Activated naive CD4-positive, alpha-beta T cell treated with anti-CD3 and anti-CD28 coated beads for 36 hours (primary cell): ENCODE measurements at regions not wholly inside any gene's neighbourhood (a gene's known extent, or its start where the extent isn't known, plus 50 kb on each side); places are given as distances from the start of the nearest gene placed in this dataset.

Experiments
- CTCF ChIA-PET: fragments of 350-600 bp; sonication (Branson Sonifier 250); formaldehyde crosslinking; loops from one replicate; lab custom pipeline; 2021; ENCODE audit warnings: antibody characterized with exemption; lab: Charles Lee
- DNase-seq: peaks from one replicate; pipeline ENCODE4 v3.0.0-alpha.2; 2020
- H3K27ac Mint-ChIP-seq: one replicate; pipeline ENCODE4 v1.8.0; 2021; ENCODE audit warnings: mild to moderate bottlenecking, mixed read lengths
- H3K27me3 Mint-ChIP-seq: one replicate; pipeline ENCODE4 v1.8.0; 2021; ENCODE audit warnings: low read depth, mixed read lengths
- H3K36me3 Mint-ChIP-seq: one replicate; pipeline ENCODE4 v1.8.0; 2021; ENCODE audit warnings: low read depth, mixed read lengths
- H3K4me1 Mint-ChIP-seq: one replicate; pipeline ENCODE4 v1.8.0; 2021; ENCODE audit warnings: low read depth, mixed read lengths
- H3K4me3 Mint-ChIP-seq: one replicate; pipeline ENCODE4 v1.8.0; 2021; ENCODE audit warnings: mild to moderate bottlenecking, moderate library complexity, mixed read lengths
- H3K9me3 Mint-ChIP-seq: one replicate; pipeline ENCODE4 v1.8.0; 2021; ENCODE audit warnings: mixed read lengths
- intact Hi-C: fragments of 100-400 bp; cut with micrococcal nuclease; formaldehyde crosslinking; loops from one replicate; pipeline ENCODE4 v1.15.1; 2023

- H3K27me3 Mint-ChIP-seq = no peaks in the 10 kb centered on the region
- intact Hi-C loops = no loop called here
- no peaks in the 10 kb centered on the region for H3K9me3 Mint-ChIP-seq
- H3K4me3 Mint-ChIP-seq = no peak overlapping the region
- DNase-seq = no peak
- peaks cover 1% of the 10 kb centered on the region for H3K36me3 Mint-ChIP-seq
- peaks cover 21% of the 10 kb centered on the region for H3K4me1 Mint-ChIP-seq
- CTCF ChIA-PET = interaction anchor here (1.6 kb wide), 1 partner anchor 30 kb away, joined by 3 read pairs; no protein-coding TSS in a partner anchor
- no peak overlapping the region for H3K27ac Mint-ChIP-seq
Observed at GRCh38 chr12:32030676-32031075, 71.5 kb downstream of the RESF1 start.

- H3K27me3 Mint-ChIP-seq = no peaks in the 10 kb centered on the region
- no peak overlapping the region for H3K4me3 Mint-ChIP-seq
- peaks cover 17% of the 10 kb centered on the region for H3K4me1 Mint-ChIP-seq
- H3K27ac Mint-ChIP-seq = no peak overlapping the region
- CTCF ChIA-PET = interaction anchor here (1.6 kb wide), 1 partner anchor 29 kb away, joined by 3 read pairs; no protein-coding TSS in a partner anchor
- H3K9me3 Mint-ChIP-seq = no peaks in the 10 kb centered on the region
- peaks cover 1% of the 10 kb centered on the region for H3K36me3 Mint-ChIP-seq
- DNase-seq = no peak
- intact Hi-C loops = no loop called here
Observed at GRCh38 chr12:32031109-32031508, 71.9 kb downstream of the RESF1 start.

GRCh38 chr12:32032205-32032810 lies 73.1 kb downstream of the RESF1 start:
- H3K4me3 Mint-ChIP-seq = no peak overlapping the region
- no peak overlapping the region for H3K27ac Mint-ChIP-seq
- H3K9me3 Mint-ChIP-seq = no peaks in the 10 kb centered on the region
- DNase-seq = no peak
- intact Hi-C loops = no loop called here
- CTCF ChIA-PET = interaction anchor here (1.3 to 1.6 kb wide), 2 partner anchors 28 to 72 kb away, joined by 3 read pairs; no protein-coding TSS in a partner anchor
- peaks cover 1% of the 10 kb centered on the region for H3K36me3 Mint-ChIP-seq
- no peaks in the 10 kb centered on the region for H3K27me3 Mint-ChIP-seq
- peaks cover 7% of the 10 kb centered on the region for H3K4me1 Mint-ChIP-seq

- CTCF ChIA-PET = no interaction called here
Observed at GRCh38 chr12:32033406-32033805, 73.2 kb upstream of the BICD1 start.

GRCh38 chr12:32034045-32034444 lies 72.6 kb upstream of the BICD1 start:
- CTCF ChIA-PET = interaction anchor here (1.0 kb wide), 1 partner anchor 10 kb away, joined by 3 read pairs; no protein-coding TSS in a partner anchor
- Mint-ChIP-seq H3K4me1 (peaks cover 4% of the 10 kb centered on the region), H3K27ac (peak overlapping the region; percentile 14), H3K9me3 (no peaks in the 10 kb centered on the region), H3K4me3 (no peak overlapping the region), H3K36me3 (no peaks in the 10 kb centered on the region), H3K27me3 (no peaks in the 10 kb centered on the region)
- no peak for DNase-seq
- intact Hi-C loops = no loop called here

More at GRCh38 chr12:32033406-32033805, 73.2 kb upstream of the BICD1 start:
- H3K27ac Mint-ChIP-seq = no peak overlapping the region
- H3K4me3 Mint-ChIP-seq = no peak overlapping the region
- intact Hi-C loops = no loop called here
- no peaks in the 10 kb centered on the region for H3K9me3 Mint-ChIP-seq
- peaks cover 4% of the 10 kb centered on the region for H3K4me1 Mint-ChIP-seq
- no peaks in the 10 kb centered on the region for H3K36me3 Mint-ChIP-seq
- no peak for DNase-seq
- H3K27me3 Mint-ChIP-seq = no peaks in the 10 kb centered on the region

- DNase-seq = no peak
- Mint-ChIP-seq H3K4me3 (no peak overlapping the region), H3K9me3 (no peaks in the 10 kb centered on the region), H3K27ac (no peak overlapping the region), H3K4me1 (no peaks in the 10 kb centered on the region), H3K36me3 (no peaks in the 10 kb centered on the region), H3K27me3 (no peaks in the 10 kb centered on the region)
- CTCF ChIA-PET = interaction anchor here (0.6 to 2.5 kb wide), 3 partner anchors 24 to 370 kb away, joined by 3 to 7 read pairs (median 6); no protein-coding TSS in a partner anchor
- intact Hi-C loops = no loop called here
Observed at GRCh38 chr12:32036477-32037263, 70.0 kb upstream of the BICD1 start.

- CTCF ChIA-PET = no interaction called here
- Mint-ChIP-seq H3K9me3 (peaks cover 11% of the 10 kb centered on the region), H3K27ac (no peak overlapping the region), H3K27me3 (no peaks in the 10 kb centered on the region), H3K4me3 (no peak overlapping the region), H3K36me3 (peaks cover 6% of the 10 kb centered on the region), H3K4me1 (no peaks in the 10 kb centered on the region)
- intact Hi-C loops = no loop called here
- no peak for DNase-seq
Observed at GRCh38 chr12:32039347-32039746, 67.3 kb upstream of the BICD1 start.

- intact Hi-C loops = no loop called here
- no peak for DNase-seq
- CTCF ChIA-PET = interaction anchor here (0.5 kb wide), 1 partner anchor 404 kb away, joined by 3 read pairs; no protein-coding TSS in a partner anchor
- no peak overlapping the region for H3K27ac Mint-ChIP-seq
- peaks cover 6% of the 10 kb centered on the region for H3K36me3 Mint-ChIP-seq
- peaks cover 13% of the 10 kb centered on the region for H3K9me3 Mint-ChIP-seq
- no peaks in the 10 kb centered on the region for H3K27me3 Mint-ChIP-seq
- no peak overlapping the region for H3K4me3 Mint-ChIP-seq
- H3K4me1 Mint-ChIP-seq = no peaks in the 10 kb centered on the region
Observed at GRCh38 chr12:32039917-32040575, 66.6 kb upstream of the BICD1 start.

- peaks cover 6% of the 10 kb centered on the region for H3K4me1 Mint-ChIP-seq
- H3K27ac Mint-ChIP-seq = peak overlapping the region; percentile 5
- H3K36me3 Mint-ChIP-seq = peaks cover 10% of the 10 kb centered on the region
- CTCF ChIA-PET = interaction anchor here (1.8 kb wide), 1 partner anchor 10 kb away, joined by 3 read pairs; no protein-coding TSS in a partner anchor
- peaks cover 18% of the 10 kb centered on the region for H3K9me3 Mint-ChIP-seq
- DNase-seq = no peak
- intact Hi-C loops = no loop called here
- no peaks in the 10 kb centered on the region for H3K27me3 Mint-ChIP-seq
- no peak overlapping the region for H3K4me3 Mint-ChIP-seq
Observed at GRCh38 chr12:32043928-32044549, 62.6 kb upstream of the BICD1 start.

GRCh38 chr12:32047357-32048212 lies 59.1 kb upstream of the BICD1 start:
- Mint-ChIP-seq H3K4me1 (peaks cover 6% of the 10 kb centered on the region), H3K36me3 (peaks cover 10% of the 10 kb centered on the region), H3K4me3 (no peak overlapping the region), H3K27me3 (no peaks in the 10 kb centered on the region), H3K27ac (peak overlapping the region; percentile 53), H3K9me3 (peaks cover 16% of the 10 kb centered on the region)
- intact Hi-C loops = no loop called here
- CTCF ChIA-PET = interaction anchor here (0.6 kb wide), 1 partner anchor 88 kb away, joined by 4 read pairs; no protein-coding TSS in a partner anchor
- DNase-seq = peak; percentile 41

- peaks cover 10% of the 10 kb centered on the region for H3K36me3 Mint-ChIP-seq
- CTCF ChIA-PET = interaction anchor here (0.5 kb wide), 1 partner anchor 61 kb away, joined by 4 read pairs; no protein-coding TSS in a partner anchor
- H3K4me3 Mint-ChIP-seq = no peak overlapping the region
- DNase-seq = no peak
- H3K27me3 Mint-ChIP-seq = no peaks in the 10 kb centered on the region
- H3K4me1 Mint-ChIP-seq = peaks cover 6% of the 10 kb centered on the region
- H3K27ac Mint-ChIP-seq = no peak overlapping the region
- H3K9me3 Mint-ChIP-seq = peaks cover 13% of the 10 kb centered on the region
- intact Hi-C loops = no loop called here
Observed at GRCh38 chr12:32048791-32049190, 57.9 kb upstream of the BICD1 start.
